ENCODE measurements at regions not wholly inside any gene's neighbourhood (a gene's known extent, or its start where the extent isn't known, plus 50 kb on each side); places are given as distances from the start of the nearest gene placed in this dataset.
"Not testable (repeated sequence)": the region's sequence is repeated elsewhere in the genome, so short reads cannot be mapped to it uniquely, and the experiment has no call there.

DNA sequence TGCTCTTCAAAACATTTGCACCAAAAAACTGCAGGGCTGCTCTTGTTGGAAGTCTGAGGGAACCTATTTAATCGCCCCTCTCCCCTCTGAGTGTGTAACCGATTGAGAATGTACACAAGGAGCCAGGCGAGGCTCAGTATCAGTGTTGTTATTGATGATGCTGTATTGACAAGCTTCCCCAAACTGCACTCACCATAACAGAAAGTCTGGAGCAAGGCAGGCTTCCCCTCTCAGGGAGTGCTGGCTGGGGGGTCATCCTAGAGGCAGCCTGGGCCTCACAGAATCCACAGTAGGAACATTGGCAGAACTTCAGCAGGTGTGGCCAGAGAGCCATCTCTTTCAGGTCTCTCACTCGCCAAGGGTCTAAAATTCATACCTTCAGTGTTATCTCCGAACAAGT is 58.1 kb upstream of the TUNAR start:
- no peak for DNase-seq

- no peak for DNase-seq
These were observed 59.4 kb upstream of the TUNAR start for GRCh38 chr14:95817271-95817670.

GRCh38 chr14:95816539-95816938 is 60.1 kb upstream of the TUNAR start:
- DNase-seq = no peak

DNA sequence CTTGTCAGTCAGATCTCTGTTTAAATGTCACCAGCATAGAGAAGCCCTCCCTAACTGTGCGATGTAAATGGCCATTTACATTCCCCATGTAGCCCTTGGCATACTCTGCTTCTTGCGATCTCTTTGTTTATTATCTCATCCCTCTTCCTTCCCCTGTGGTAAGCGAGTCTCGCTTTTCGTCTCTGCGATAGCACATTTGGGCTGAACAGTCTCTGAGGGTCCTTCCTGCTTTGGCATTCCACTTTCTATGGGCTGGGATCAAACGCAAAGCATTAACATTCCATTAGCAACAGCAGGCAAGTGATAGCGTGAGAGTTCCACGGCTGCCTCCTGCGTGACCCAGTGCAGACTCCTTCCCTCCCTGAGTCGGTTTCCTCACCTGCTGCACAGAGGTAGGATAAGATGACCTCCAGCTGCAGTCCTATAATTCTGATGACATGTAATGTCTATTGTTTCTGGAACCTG is 61.4 kb upstream of the TUNAR start:
- no peak for DNase-seq

DNA sequence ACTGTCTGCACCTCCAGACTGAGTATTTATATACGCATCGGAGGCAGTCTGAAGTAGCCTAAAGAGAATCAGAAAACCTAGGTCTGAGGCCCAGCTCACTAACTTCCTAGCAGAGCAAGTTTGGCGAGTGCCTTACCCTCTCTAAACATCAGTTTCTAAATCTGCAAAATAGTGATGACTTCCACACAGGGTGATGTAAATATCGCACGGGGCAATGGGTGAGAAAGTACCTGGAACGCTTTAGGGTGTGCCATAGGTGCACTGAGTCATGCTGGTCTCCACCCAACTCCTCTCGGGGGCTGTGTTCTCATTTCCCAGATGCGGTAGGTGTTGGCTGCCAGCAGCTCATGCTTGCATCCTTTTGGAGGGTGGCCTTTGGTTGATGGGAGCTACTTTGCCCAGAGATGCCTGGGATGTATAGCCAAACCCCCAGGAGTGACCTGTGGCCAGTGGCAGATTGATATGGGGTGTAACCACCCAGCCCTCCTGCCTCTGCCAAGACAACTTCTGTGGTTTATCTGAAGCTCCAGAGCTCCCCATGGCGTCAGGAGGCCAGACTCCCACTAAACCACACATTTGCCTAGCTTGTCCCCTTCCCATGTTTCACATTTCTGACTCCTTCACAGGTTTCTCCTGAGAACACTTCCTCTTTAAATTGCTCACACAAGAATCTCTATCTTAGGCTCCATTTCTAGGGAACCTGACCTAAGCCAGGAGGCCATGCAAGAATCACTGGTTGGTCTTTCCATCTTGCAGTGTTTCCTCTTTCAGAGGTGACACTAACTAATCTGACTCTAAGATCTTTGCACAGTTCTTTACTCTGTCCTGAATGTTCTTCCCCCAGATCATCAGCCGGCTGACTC is 62.0 kb upstream of the TUNAR start:
- DNase-seq = no peak

DNA sequence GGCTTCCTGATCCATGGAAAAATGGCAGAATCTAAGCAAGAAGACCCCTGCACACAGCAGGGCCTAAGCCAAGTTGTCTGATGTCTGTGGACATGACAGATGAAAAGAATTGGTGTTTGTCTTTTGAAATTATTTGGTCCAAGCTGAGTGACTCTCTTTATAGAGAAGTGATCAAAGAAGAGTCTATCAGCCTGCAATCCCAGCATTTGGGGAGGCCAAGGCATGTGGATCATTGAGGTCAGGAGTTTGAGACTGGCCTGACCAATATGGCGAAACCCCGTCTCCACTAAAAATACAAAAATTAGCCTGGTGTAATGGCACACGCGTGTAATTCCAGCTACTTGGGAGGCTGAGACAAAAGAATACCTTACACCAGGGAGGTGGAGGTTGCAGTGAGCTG is 64.8 kb upstream of the TUNAR start:
- DNase-seq = no peak

GRCh38 chr14:95808371-95808770 is 68.3 kb upstream of the TUNAR start:
- DNase-seq = no peak

DNA sequence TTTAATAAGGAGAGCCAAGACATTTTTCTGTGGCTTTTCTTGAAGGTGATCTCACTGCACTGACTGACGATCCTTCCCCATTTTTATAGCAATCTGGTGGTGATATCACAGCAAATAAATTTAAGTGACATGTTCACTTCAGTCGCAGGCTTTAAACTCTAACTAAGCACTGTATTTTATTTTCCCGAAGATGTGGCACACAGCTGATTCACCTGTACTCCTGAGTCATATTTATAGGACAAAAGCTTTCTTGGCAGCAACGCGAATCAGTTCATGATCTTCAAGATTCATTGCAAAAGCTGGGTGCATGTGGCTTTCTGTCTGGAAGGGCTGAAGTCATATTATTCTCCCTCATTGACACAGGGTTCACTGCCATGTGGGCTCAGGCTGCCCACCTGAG is 79.8 kb upstream of the TUNAR start:
- DNase-seq = no peak

- DNase-seq = no peak
These were observed 74.0 kb upstream of the TCL1A start for GRCh38 chr14:95787941-95788340.

DNA sequence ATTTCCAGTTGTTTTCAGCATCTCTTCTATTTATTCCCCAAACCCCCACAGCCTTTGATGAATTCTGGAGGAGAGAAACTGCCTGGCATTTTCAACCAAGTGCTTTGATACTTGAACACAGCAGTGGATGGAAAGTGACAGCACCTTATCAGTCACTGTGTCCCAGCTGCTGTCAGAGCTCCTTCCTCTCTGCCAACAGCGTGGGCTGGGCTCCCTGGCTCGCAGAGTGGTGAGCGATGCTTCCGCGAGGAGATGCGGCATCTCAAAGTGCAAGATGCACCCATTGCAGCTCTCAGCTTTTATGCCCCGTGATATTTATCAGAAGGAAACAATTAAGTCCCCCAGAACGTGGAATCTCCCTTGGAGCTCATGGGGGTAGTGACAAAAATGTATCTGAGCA is 72.6 kb upstream of the TCL1A start:
- DNase-seq = no peak

DNA sequence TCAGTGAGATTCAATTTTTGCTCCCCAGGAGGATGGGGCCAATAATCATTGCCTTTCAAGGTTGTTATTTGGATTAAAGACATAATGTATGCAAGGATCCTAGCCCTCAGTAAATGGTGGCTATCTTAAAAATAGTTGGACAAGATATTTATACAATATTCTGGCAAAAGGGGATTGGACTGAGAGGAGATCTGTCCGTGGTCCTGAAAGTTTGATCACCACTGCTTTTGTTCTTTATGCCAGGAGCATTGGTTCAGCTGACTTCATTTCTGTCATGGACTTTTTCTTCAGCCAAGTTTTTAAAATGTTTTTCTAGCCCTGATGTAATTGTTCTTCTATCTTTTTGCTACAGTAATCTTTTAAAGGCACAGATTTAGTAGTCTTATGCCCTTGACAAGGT is 70.2 kb upstream of the TCL1A start:
- DNase-seq = no peak

GRCh38 chr14:95776798-95777534 is 63.0 kb upstream of the TCL1A start:
- DNase-seq = no peak

- peak; percentile 51 for DNase-seq
These were observed 60.6 kb upstream of the TCL1A start for GRCh38 chr14:95774265-95775160.

DNA sequence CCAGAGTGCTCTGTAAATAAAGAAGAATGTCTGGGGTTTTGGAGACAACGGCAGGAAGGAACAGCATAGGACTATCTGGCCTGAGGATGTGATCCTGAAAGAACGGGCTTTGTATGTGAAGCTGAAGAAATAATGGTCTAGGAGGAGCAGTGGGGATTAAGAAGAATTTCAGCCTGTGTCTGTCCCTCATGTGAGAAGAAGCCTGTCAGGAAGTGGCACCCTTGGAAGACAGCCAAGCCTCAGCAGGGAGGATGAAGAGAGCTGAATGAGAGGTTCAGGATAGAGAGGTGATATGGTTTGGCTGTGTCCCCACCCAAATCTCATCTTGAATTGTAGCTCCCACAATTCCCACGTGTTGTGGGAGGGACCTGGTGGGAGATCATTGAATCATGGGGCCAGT is 56.9 kb upstream of the TCL1A start:
- DNase-seq = no peak

GRCh38 chr14:95769976-95770375 is 56.1 kb upstream of the TCL1A start:
- no peak for DNase-seq

DNA sequence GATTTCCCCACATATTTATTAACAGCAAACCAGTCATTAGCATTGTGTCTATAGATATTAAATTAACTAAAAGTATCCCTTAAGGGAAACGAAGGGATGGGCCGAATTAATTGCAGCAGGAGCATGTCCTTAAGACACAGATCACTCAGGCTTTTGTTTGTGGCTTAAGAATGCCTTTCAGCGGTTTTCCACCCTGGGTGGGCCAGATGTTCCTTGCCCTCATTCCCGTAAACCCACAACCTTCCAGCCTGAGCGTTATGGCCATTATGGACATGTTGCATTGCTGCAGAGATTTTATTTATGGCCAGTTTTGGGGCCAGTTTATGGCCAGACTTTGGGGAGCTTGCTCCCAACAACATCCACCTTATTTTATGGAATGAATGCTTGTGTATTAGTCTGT is 55.5 kb upstream of the TCL1A start:
- DNase-seq = not testable (repeated sequence)

GRCh38 chr14:95765051-95765450 is 51.1 kb upstream of the TCL1A start:
- no peak for DNase-seq

- DNase-seq = no peak
These were observed 50.0 kb upstream of the TCL1A start for GRCh38 chr14:95763875-95764274.
